Testis (tissue), 2 donors: ENCODE measurements at regions not wholly inside any gene's neighbourhood (a gene's known extent, or its start where the extent isn't known, plus 50 kb on each side); places are given as distances from the start of the nearest gene placed in this dataset.

Experiments
- CTCF ChIP-seq, 3 experiments: fragments of 450-650 bp in 2 of 3; fragments of 200-600 bp in 1 of 3; sonication (generic) in 1 of 3; IDR thresholded peaks; one replicate each; pipeline ENCODE4 v1.5.1; 2016 to 2019; ENCODE audit warnings: antibody characterized with exemption in 3 of 3, mild to moderate bottlenecking in 2 of 3, moderate library complexity in 1 of 3
- POLR2A ChIP-seq: fragments of 450-650 bp; IDR thresholded peaks from one replicate; pipeline ENCODE4 v1.6.1; 2017; ENCODE audit warnings: antibody characterized with exemption, mild to moderate bottlenecking, moderate library complexity

DNA sequence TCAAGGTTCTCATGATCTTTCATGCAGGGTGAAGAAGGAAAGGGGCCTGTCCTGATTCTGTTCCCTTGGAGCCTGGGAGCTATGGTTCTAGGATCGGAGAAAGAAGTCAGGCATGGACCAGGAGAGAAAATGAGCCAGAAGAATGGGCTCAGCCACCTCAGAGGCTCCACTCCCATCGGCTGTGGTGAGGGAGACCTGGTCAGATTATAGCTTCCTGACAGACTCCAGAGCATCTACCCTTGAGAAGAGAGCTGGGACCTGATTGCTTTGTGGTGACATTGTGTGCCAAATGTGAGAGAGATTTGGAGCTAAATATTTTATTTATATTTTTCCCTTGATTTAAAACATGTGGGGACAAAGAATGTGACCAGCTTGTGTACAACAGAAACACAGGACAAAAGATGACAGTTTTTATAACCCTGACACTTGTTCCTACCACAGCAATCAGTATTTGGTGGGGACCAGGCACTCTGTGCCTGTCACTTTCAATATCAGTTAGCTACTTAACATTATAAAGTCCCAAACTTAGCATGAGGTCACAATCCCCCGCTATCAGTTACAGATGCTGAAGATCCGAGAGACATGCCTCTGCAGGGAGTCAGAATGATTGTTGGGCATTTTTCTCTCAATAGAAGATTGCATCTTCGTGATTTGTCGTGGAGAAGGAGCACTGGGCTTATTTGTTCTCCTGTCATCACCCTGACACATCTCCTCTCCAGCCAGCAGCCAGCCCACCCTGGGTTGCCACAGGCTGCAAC is 228.3 kb upstream of the ADAMTS16 start:
- no peak for TF ChIP-seq CTCF (IDR thresholded peaks at IDR 0.05)
- TF ChIP-seq POLR2A: no peak
